ENCODE measurements at regions not wholly inside any gene's neighbourhood (a gene's known extent, or its start where the extent isn't known, plus 50 kb on each side); places are given as distances from the start of the nearest gene placed in this dataset.
"Not testable (repeated sequence)": the region's sequence is repeated elsewhere in the genome, so short reads cannot be mapped to it uniquely, and the experiment has no call there.

DNA sequence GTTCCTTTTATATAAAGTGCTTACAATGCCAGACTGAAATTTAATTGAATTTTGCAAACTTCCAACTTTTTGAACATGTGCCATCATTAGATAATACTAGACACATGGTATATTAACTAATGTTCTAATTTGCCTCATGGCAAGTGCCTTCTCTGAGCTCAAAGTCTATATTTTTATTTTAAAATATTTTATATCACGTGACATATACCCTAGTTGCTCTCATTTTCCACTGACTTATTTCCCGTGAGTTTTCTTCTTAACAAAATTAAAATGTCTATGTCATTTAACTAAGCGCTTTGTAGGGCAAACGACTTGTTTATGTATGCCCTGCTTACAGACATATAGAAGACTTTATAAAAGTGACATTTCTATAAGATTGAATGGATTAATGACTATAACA lies 509.6 kb upstream of the SYT4 start:
- peaks cover 10% of the 10 kb centered on the region for H3K9me3 Mint-ChIP-seq
- no peaks in the 10 kb centered on the region for H3K4me1 Mint-ChIP-seq (ENCODE audit: low read depth)
- DNase-seq (ENCODE audit: low spot score) = no peak
- no peak overlapping the region for H3K27ac Mint-ChIP-seq
- no peaks in the 10 kb centered on the region for H3K36me3 Mint-ChIP-seq (ENCODE audit: low read depth)
- no peaks in the 10 kb centered on the region for H3K27me3 Mint-ChIP-seq (ENCODE audit: low read depth)
- intact Hi-C loops (cut with micrococcal nuclease) = no loop called here
- H3K4me3 Mint-ChIP-seq (ENCODE audit: low read depth) = no peak overlapping the region

DNA sequence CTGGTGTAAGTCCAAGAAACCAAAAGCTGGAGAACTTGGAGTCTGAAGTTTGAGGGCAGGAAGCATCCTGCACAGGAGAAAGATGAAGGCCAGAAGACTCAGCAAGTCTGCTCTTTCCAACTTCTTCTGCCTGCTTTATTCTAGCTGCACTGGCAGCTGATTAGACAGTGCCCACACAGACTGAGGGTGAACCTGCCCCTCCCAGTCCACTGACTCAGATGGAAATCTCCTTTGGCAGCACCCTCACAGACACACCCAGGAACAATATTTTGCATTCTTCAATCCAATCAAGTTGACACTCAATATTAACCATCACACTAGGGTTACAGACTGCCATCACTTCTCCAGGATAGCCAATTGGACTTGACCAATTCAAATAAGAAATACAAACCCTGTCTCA lies 510.4 kb upstream of the SYT4 start:
- intact Hi-C loops (cut with micrococcal nuclease); H3K4me3 Mint-ChIP-seq (ENCODE audit: low read depth); H3K4me1 Mint-ChIP-seq (ENCODE audit: low read depth); H3K9me3 Mint-ChIP-seq; DNase-seq (ENCODE audit: low spot score); H3K36me3 Mint-ChIP-seq (ENCODE audit: low read depth); H3K27ac Mint-ChIP-seq; H3K27me3 Mint-ChIP-seq (ENCODE audit: low read depth): not testable (repeated sequence)

DNA sequence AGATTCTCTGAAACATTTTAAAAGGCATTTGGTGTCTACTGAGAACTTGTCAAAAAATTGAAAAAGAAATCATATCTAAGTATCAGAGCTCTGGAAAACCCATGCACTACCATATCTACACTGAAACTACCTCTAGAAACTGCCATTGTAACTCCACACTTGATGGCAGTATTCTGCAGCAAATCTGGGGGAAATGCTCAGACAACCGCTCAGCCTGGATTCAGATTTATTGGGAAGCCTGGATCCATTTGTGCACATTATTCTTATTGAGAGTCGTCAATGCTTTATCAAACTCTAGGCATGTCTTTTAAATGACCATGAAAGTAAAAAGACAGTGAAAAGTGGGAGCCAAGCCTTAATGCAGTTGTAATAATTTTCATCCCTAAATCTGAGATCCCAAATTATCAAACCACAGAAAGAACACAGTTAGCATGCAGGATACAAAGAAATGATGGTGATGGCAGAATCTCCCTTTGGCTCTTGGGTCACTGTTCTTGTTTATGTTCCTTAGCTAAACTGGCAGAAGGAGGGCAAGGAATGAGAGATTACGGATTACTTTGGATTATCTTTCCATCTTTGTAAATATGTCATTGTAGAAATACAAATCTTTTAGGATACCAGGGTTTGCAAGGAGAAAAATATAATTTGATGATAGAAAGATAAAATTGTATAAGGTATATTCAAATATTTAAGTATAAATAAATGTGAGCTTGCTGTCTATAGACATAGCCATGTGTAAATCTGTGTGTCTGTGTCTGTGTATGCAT lies 512.1 kb upstream of the SYT4 start:
- no peaks in the 10 kb centered on the region for H3K4me1 Mint-ChIP-seq (ENCODE audit: low read depth)
- intact Hi-C loops (cut with micrococcal nuclease) = no loop called here
- H3K27me3 Mint-ChIP-seq (ENCODE audit: low read depth) = no peaks in the 10 kb centered on the region
- no peak overlapping the region for H3K27ac Mint-ChIP-seq
- no peak overlapping the region for H3K4me3 Mint-ChIP-seq (ENCODE audit: low read depth)
- H3K36me3 Mint-ChIP-seq (ENCODE audit: low read depth) = no peaks in the 10 kb centered on the region
- DNase-seq (ENCODE audit: low spot score) = no peak
- peaks cover 6% of the 10 kb centered on the region for H3K9me3 Mint-ChIP-seq

DNA sequence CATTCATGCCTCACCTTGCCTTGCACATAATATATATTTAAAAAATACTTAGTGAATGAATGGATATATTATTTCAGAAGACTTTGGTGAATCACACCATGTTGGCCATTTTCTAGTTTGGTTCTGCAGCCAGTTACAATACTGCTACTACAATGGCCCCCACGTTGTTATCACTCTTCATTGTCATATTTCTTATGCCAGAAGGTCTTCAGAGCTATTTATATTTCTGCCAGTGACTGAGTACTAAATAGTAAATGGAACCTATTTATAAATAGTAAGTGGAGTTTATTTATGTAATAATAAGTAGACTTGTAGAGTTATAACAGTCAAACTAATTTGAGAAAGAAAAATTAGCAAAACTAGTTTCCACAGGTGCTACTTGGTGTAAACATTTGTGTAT lies 516.6 kb upstream of the SYT4 start:
- Mint-ChIP-seq H3K4me1 (ENCODE audit: low read depth) (no peaks in the 10 kb centered on the region), H3K36me3 (ENCODE audit: low read depth) (no peaks in the 10 kb centered on the region), H3K9me3 (peaks cover 6% of the 10 kb centered on the region), H3K4me3 (ENCODE audit: low read depth) (no peak overlapping the region), H3K27ac (no peak overlapping the region), H3K27me3 (ENCODE audit: low read depth) (no peaks in the 10 kb centered on the region)
- no peak for DNase-seq (ENCODE audit: low spot score)
- intact Hi-C loops (cut with micrococcal nuclease) = no loop called here

DNA sequence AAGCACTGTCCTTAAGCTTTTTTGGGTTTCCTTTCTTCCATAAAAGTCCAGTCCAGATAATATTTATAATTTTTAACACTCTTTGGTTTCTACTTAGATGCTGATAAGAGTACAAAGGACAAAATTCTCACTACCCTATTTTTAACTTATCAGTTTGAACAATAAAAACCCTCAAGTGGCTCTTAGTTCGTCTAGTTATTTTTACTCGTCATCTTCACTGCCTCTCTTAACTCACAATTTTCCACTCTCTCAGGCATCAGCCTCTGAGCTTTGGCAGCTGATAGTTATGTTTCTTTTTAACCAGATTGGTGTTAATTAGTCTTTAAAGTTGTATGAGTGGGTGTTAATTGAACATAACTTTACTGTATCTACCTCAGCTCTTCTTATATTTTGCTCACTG lies 517.1 kb upstream of the SYT4 start:
- Mint-ChIP-seq H3K4me1 (ENCODE audit: low read depth) (no peaks in the 10 kb centered on the region), H3K27me3 (ENCODE audit: low read depth) (no peaks in the 10 kb centered on the region), H3K4me3 (ENCODE audit: low read depth) (no peak overlapping the region), H3K9me3 (peaks cover 6% of the 10 kb centered on the region), H3K27ac (no peak overlapping the region), H3K36me3 (ENCODE audit: low read depth) (no peaks in the 10 kb centered on the region)
- no peak for DNase-seq (ENCODE audit: low spot score)
- intact Hi-C loops (cut with micrococcal nuclease) = no loop called here

- H3K27me3 Mint-ChIP-seq (ENCODE audit: low read depth) = no peaks in the 10 kb centered on the region
- no peaks in the 10 kb centered on the region for H3K36me3 Mint-ChIP-seq (ENCODE audit: low read depth)
- intact Hi-C loops (cut with micrococcal nuclease) = no loop called here
- peaks cover 4% of the 10 kb centered on the region for H3K9me3 Mint-ChIP-seq
- no peak for DNase-seq (ENCODE audit: low spot score)
- H3K4me1 Mint-ChIP-seq (ENCODE audit: low read depth) = no peaks in the 10 kb centered on the region
- H3K4me3 Mint-ChIP-seq (ENCODE audit: low read depth) = no peak overlapping the region
- no peak overlapping the region for H3K27ac Mint-ChIP-seq
These were observed 520.1 kb upstream of the SYT4 start for GRCh38 chr18:43797347-43797746.

- H3K4me1 Mint-ChIP-seq (ENCODE audit: low read depth) = no peaks in the 10 kb centered on the region
- intact Hi-C loops (cut with micrococcal nuclease) = no loop called here
- no peaks in the 10 kb centered on the region for H3K27me3 Mint-ChIP-seq (ENCODE audit: low read depth)
- no peak overlapping the region for H3K27ac Mint-ChIP-seq
- no peak for DNase-seq (ENCODE audit: low spot score)
- H3K36me3 Mint-ChIP-seq (ENCODE audit: low read depth) = no peaks in the 10 kb centered on the region
- H3K9me3 Mint-ChIP-seq = peaks cover 28% of the 10 kb centered on the region
- no peak overlapping the region for H3K4me3 Mint-ChIP-seq (ENCODE audit: low read depth)
These were observed 523.3 kb upstream of the SYT4 start for GRCh38 chr18:43800584-43800983.

DNA sequence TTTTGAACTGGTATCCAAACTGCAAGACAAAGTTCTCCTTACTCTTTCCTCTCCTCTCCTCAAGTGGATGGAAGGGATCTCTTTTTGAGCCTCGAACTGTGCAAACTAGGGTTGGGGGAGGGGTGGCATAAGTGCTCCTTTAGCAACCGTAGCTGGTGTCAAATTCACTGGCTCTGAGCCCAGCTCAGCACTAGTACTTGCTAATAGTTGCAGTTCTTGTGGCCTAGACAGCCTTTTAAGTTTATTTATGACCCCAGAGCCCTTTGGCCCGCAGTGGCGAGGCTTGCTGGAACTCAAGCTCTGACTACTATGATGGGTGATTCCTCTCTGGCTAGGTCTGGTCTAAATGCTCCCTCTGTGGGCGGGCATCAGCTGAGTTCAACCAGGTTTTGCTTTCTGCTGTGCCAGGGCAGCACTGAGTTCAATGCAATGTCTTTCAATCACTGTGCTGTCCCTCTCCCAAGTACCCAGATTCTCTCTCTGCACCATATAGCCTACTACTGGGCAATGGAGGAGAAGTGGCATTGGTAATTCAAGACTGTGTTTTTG lies 528.4 kb upstream of the SYT4 start:
- H3K9me3 Mint-ChIP-seq = peaks cover 35% of the 10 kb centered on the region
- no peaks in the 10 kb centered on the region for H3K27me3 Mint-ChIP-seq (ENCODE audit: low read depth)
- H3K4me3 Mint-ChIP-seq (ENCODE audit: low read depth) = no peak overlapping the region
- intact Hi-C loops (cut with micrococcal nuclease) = no loop called here
- no peak overlapping the region for H3K27ac Mint-ChIP-seq
- H3K36me3 Mint-ChIP-seq (ENCODE audit: low read depth) = no peaks in the 10 kb centered on the region
- H3K4me1 Mint-ChIP-seq (ENCODE audit: low read depth) = no peaks in the 10 kb centered on the region
- no peak for DNase-seq (ENCODE audit: low spot score)

DNA sequence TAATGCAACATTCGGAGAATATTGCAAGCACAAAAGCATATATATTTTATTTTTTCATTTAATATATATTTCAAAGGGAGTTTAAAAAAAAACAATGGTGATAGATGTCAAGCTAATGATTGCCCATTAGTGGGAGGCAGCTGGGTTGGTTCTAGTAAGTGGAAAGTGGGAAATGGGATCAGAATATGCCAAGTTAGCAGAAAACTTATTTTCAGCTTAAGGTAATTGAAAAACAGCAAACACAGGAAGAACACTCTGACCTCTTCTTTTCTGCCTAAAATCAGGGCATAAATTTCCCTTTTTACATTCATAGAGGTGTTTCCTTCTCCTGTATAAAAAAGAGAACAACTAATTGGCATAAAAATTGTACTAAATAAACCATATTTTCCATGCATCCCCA lies 535.3 kb upstream of the SYT4 start:
- intact Hi-C loops (cut with micrococcal nuclease) = no loop called here
- no peak overlapping the region for H3K4me3 Mint-ChIP-seq (ENCODE audit: low read depth)
- H3K36me3 Mint-ChIP-seq (ENCODE audit: low read depth) = no peaks in the 10 kb centered on the region
- H3K27ac Mint-ChIP-seq = no peak overlapping the region
- no peaks in the 10 kb centered on the region for H3K27me3 Mint-ChIP-seq (ENCODE audit: low read depth)
- DNase-seq (ENCODE audit: low spot score) = no peak
- H3K9me3 Mint-ChIP-seq = no peaks in the 10 kb centered on the region
- no peaks in the 10 kb centered on the region for H3K4me1 Mint-ChIP-seq (ENCODE audit: low read depth)

DNA sequence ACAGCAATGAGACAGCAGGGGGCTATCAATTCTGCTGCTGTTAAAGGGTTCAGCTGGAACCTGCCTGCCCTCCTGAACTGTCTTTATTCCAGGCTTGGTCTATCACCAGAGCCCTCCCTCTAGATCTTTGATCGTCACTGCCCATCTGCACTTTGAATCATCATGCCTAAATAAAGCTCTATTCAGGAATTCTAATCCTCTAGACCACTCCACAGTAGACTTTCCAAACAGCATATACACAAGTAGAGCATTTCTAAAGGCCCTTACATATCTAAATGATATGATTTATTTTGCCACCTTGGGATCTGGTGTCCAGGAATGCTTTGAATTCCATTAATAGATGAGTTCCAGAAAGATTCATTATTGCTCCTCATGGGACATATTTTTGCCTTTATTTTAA lies 542.1 kb upstream of the SYT4 start:
- Mint-ChIP-seq H3K4me1 (ENCODE audit: low read depth) (no peaks in the 10 kb centered on the region), H3K27me3 (ENCODE audit: low read depth) (no peaks in the 10 kb centered on the region)

DNA sequence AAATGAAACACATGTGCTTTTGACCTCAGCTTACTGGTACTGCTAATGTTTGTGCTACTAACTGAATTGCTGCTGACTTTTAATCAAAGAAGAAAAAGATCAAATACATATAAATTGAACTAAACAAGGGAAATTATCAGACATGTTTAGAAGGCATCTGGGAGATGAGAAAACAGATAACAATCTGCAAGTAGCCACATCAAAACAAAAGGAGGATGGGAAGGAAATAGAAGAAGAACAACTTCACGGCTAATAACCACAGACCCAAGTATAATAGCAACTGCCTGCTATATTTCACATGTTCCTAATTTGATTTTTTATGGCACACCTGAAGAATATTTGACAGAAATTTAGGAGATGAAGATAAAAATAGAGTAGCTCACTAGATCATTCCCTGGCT lies 542.6 kb upstream of the SYT4 start:
- no peaks in the 10 kb centered on the region for H3K36me3 Mint-ChIP-seq (ENCODE audit: low read depth)
- no peaks in the 10 kb centered on the region for H3K27me3 Mint-ChIP-seq (ENCODE audit: low read depth)
- no peak overlapping the region for H3K4me3 Mint-ChIP-seq (ENCODE audit: low read depth)
- peaks cover 3% of the 10 kb centered on the region for H3K9me3 Mint-ChIP-seq
- H3K27ac Mint-ChIP-seq = no peak overlapping the region
- DNase-seq (ENCODE audit: low spot score) = no peak
- H3K4me1 Mint-ChIP-seq (ENCODE audit: low read depth) = no peaks in the 10 kb centered on the region
- intact Hi-C loops (cut with micrococcal nuclease) = no loop called here

More for the DNA sequence above, 542.1 kb upstream of the SYT4 start:
- H3K9me3 Mint-ChIP-seq = peaks cover 3% of the 10 kb centered on the region
- H3K27ac Mint-ChIP-seq = no peak overlapping the region
- H3K4me3 Mint-ChIP-seq (ENCODE audit: low read depth) = no peak overlapping the region
- no peaks in the 10 kb centered on the region for H3K36me3 Mint-ChIP-seq (ENCODE audit: low read depth)
- intact Hi-C loops (cut with micrococcal nuclease) = no loop called here
- no peak for DNase-seq (ENCODE audit: low spot score)

DNA sequence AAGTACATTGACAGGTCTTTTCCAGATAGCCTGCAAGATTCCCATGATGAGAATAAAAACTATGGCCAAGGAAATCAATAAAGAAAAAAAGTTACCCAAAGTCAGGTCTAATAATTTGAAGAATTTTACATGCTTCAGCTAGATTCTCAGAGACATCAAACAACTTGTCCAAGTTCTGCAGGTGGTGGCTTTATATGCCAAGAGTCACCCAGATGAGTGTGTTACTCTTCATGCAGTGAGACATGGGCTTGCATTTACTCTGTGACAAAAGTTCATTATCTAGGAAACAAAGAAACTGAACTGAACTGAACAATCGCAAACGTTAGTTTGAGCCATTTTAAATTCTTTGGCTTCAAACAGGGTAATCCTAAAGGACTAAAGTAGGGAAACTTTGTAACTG lies 548.5 kb upstream of the SYT4 start:
- intact Hi-C loops (cut with micrococcal nuclease) = no loop called here
- no peaks in the 10 kb centered on the region for H3K4me1 Mint-ChIP-seq (ENCODE audit: low read depth)
- H3K27me3 Mint-ChIP-seq (ENCODE audit: low read depth) = no peaks in the 10 kb centered on the region
- H3K9me3 Mint-ChIP-seq = peaks cover 19% of the 10 kb centered on the region
- no peaks in the 10 kb centered on the region for H3K36me3 Mint-ChIP-seq (ENCODE audit: low read depth)
- no peak for DNase-seq (ENCODE audit: low spot score)
- H3K27ac Mint-ChIP-seq = no peak overlapping the region
- no peak overlapping the region for H3K4me3 Mint-ChIP-seq (ENCODE audit: low read depth)

DNA sequence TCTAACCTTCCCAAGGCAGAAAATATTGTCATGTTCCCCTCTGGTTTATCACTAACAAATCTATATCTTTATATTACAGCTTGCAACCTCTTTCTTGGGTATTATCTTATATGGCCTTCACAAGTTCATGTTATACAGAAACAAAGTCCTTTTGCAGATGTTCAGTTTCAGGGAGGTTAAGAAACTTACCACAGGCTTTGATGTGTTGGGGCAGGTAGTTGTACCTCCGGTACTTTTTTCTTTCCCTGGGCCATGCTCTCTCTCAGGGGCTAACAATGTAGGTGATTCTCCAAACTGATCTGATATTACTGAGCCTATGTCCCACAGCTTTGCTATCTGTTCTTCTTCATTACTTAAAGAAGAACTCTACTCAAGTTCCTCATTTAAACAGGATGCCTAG lies 548.9 kb upstream of the SYT4 start:
- no peaks in the 10 kb centered on the region for H3K36me3 Mint-ChIP-seq (ENCODE audit: low read depth)
- H3K9me3 Mint-ChIP-seq = peaks cover 19% of the 10 kb centered on the region
- no peak overlapping the region for H3K27ac Mint-ChIP-seq
- intact Hi-C loops (cut with micrococcal nuclease) = no loop called here
- H3K4me1 Mint-ChIP-seq (ENCODE audit: low read depth) = no peaks in the 10 kb centered on the region
- H3K4me3 Mint-ChIP-seq (ENCODE audit: low read depth) = no peak overlapping the region
- no peak for DNase-seq (ENCODE audit: low spot score)
- H3K27me3 Mint-ChIP-seq (ENCODE audit: low read depth) = no peaks in the 10 kb centered on the region

- H3K9me3 Mint-ChIP-seq = peaks cover 19% of the 10 kb centered on the region
- no peak for DNase-seq (ENCODE audit: low spot score)
- intact Hi-C loops (cut with micrococcal nuclease) = no loop called here
- H3K36me3 Mint-ChIP-seq (ENCODE audit: low read depth) = no peaks in the 10 kb centered on the region
- no peak overlapping the region for H3K27ac Mint-ChIP-seq
- no peaks in the 10 kb centered on the region for H3K27me3 Mint-ChIP-seq (ENCODE audit: low read depth)
- no peak overlapping the region for H3K4me3 Mint-ChIP-seq (ENCODE audit: low read depth)
- H3K4me1 Mint-ChIP-seq (ENCODE audit: low read depth) = no peaks in the 10 kb centered on the region
These were observed 550.0 kb upstream of the SYT4 start for GRCh38 chr18:43827311-43827710.
